GM18508 (cell line): ENCODE measurements at regions not wholly inside any gene's neighbourhood (a gene's known extent, or its start where the extent isn't known, plus 50 kb on each side); places are given as distances from the start of the nearest gene placed in this dataset.

Experiments
- ATAC-seq: cut with Tn5 transposase; IDR thresholded peaks from one replicate; pipeline ENCODE4 v1.9.1; 2021; ENCODE audit warnings: moderate number of reproducible peaks; ENCODE audit not compliant: insufficient read depth, unreplicated experiment

DNA sequence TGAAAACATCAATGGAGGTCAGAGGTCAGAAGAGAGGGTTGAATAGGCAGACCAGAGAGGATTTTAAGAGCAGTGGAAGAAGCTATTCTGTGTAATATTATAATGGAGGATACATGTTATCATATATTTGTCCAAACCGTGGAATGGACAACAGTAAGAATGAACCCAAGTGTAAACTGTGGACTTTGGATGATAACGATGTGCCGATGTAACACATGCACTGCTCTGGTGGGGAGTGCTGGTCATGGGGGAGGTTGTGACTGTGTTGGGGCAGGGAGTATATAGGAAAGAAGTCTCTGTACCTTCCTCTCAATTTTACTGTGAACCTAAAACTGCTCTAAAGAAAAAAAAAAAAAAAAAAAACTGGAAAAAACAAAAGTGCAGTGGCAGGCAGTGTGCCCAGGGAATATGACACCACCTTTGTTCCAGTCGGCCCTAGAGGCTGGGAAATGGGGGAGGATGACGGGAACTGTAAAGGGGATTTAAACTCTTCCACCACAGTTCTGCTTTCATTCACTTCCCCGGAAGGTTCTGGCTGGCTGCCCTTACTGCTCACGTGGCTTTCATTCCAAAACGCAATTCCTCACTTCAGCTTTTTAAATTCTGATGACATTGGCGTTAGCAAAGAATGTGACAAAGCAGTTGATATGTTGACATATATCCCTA is 113.7 kb upstream of the ANKRD1 start:
- no peak for ATAC-seq

DNA sequence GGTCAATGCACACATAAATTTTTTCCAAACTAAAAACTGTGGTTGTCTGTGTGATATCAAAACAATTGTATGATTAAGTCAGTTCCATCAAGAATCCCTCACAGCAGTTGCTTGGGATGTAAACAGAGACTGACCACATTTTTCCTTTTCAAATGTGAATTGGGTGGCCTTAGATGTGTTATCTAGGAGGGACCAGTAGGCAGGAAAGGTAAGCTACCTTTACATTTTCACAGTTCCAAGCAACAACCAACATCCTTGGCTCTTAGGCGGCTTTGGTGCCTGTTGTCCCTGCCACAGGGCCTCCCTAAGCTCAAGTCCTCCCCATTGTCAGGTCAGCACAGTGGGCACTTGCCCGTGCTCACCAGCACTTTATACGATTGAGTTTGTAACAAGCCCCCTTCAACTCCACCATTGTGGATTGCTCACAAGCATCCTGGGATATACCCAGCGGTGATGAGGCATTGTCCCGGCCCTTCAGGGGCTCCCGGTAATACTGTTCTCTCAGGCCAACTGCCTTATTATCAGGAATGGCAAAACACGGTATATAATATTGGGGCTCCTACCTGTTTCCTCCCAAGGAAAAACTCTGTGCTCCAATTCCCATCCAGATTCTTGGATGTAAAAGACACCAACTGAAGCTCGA is 114.9 kb upstream of the ANKRD1 start:
- ATAC-seq = no peak

- ATAC-seq = no peak
These were observed 116.0 kb upstream of the ANKRD1 start for GRCh38 chr10:91036807-91037411.

DNA sequence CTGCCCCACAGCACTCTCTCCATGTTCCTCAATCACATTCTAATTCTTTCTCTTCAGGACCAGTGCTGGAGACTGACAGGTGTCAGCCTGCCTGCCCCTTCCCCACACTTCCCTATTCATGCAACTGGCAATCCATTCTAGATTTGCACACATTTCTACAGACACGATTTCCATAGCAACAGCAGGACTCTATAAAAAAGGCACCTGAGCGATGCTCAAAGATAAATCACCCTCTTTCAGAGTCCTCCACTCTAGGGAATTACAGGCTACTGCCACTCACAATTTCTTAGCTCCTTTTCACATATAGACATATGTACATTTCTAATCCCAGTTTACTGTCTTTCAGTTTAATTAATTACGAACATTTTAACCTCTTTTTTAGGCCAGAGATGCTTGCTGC is 118.1 kb upstream of the ANKRD1 start:
- no peak for ATAC-seq

- ATAC-seq = no peak
These were observed 119.5 kb upstream of the ANKRD1 start for GRCh38 chr10:91040343-91040742.

DNA sequence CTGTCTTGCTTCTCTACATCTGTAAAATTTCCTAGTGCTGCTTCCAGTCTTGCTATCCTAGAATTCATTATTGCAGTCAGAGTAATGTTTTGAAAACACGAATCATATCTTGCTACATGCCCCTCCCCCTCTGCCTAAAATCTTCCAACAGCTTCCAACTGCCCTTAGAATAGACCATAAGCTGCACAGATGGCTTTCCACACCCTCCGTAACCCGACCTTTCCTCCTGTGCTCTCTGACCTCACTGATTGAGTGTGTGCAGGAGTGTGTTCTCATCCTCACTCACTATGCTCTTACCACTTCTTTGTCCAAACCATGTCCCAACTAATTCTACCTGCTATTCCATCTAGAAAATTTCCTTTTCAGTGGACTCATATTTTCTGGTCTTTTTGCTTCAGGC is 121.2 kb upstream of the ANKRD1 start:
- no peak for ATAC-seq

GRCh38 chr10:91043173-91043910 is 122.5 kb upstream of the ANKRD1 start:
- no peak for ATAC-seq

- ATAC-seq = no peak
These were observed 126.0 kb upstream of the ANKRD1 start for GRCh38 chr10:91046869-91047268.

GRCh38 chr10:91048380-91048779 is 127.5 kb upstream of the ANKRD1 start:
- no peak for ATAC-seq

DNA sequence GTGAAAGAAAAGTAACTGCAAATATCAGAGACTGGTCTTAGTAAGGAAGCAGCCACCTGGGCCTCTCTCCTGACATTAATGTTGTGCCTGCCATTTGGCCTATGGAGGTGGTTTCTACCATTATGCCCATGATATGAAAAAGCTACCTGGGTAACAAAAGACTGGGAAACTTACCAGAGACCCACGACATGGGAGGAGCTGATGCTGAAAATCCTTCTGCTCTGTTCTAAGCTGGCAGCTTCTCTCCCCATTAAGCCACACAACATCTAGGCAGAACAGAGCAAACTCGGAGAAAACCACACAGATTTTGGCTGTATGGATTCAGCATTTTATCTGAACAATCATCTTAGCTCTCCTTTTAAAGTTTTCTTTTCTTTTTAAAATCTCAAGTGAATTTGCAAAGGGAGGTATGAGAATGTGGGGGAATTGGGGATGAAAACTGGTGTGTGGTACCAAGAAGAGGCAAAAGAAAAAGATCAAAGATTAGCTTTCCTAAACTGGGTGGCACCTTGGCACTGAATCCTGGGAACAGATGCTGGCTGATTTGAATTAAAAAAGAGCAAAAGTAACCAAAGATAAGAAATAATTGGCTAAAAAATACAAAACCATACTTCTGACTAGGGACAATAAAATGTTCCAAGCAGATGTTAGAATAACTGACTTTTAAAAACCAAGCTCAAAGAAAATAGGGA is 128.6 kb upstream of the ANKRD1 start:
- no peak for ATAC-seq

DNA sequence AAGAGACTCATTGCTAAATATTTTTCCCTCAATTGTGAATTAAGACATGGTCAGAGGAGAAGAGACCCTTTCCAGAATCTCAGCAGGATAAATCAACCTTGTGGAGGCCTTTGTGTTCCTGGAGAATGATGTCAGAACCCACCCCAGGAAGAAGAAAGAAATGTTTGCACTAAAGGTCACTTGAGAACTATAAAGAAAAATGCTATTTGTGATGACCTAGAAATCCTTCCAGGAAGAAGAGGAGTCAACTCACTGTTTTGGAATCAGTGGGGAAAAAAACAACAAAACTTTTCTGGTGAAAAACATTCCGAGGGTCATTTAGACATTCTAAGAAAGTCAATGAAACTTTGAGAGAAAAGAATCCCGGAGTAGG is 129.1 kb upstream of the ANKRD1 start:
- ATAC-seq = no peak

- ATAC-seq = no peak
These were observed 129.6 kb upstream of the ANKRD1 start for GRCh38 chr10:91050371-91051034.

DNA sequence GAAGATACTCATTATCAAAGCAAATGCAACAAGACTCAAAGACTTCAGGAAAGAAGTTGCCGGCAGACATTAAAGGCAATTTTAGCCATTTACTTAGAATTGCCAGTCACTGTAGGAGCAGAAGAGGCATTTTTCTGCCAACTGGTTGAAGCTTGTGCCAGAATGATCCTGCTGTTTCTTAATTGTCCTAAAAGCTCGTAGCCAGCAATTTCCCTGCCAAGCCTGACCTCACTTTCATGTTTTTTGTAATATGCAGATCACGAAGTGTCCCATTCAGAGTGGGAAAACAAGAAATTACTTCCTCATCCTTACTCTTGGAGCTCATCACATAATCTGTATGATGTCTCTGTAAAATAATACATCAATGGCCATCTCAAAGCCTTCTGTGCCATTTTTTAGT is 130.9 kb upstream of the ANKRD1 start:
- ATAC-seq = no peak

DNA sequence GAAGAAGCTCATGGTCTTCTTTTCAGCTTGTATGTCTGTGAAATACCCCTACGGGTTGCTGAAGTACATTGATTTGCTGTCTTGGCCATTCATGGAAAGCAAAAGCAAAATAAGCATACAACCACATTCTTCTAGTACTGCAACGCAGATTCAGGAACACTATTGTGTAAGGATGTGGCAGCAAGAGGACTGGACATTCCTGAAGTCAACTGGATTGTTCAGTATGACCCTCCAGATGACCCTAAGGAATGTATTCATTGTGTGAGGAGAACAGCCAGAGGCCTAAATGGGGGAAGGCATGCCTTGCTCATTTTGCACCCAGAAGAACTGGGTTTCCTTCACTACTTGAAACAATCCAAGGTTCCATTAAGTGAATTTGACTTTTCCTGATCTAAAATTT is 133.4 kb upstream of the ANKRD1 start:
- ATAC-seq = no peak

DNA sequence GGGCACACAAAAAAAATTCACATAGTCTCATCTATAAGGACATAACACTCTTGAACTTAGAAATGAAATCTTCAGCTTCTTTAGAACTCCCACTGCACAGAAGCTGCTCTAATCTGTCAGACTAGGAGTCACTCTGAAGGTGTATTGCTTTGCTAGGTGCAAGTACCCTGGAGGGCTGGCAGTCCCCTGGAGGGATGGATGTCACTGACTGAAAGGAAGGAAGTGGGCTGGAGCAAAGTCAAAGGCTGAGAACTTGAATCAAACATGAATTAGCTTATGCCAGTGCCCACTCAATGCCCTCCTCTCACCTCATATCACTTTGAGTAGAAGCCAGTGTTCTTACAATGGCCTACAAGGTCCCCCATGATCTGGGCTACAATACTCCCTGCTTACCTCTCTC is 140.3 kb upstream of the ANKRD1 start:
- no peak for ATAC-seq

- ATAC-seq = no peak
These were observed 140.7 kb upstream of the ANKRD1 start for GRCh38 chr10:91061608-91062007.

DNA sequence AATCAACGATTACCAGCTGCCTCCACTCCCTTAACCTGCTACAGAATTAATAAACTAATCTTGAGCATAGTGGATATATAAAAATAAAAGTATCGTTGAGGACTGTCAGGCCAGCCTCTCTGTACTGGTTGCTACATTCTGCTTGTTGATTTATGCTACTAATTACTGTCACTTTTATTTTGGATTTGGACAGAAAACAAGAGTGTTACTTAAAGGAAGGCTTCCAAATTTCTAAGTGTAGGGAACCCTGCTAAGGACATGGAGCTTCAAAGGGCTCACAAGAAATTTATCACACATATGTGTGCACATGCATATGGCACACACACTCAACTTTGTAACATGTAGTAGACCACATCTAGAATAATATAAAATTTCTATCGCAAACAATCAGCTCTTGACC is 141.2 kb upstream of the ANKRD1 start:
- ATAC-seq = no peak

GRCh38 chr10:91071786-91072185 is 148.7 kb upstream of the PCGF5 start:
- ATAC-seq = no peak

- ATAC-seq = no peak
These were observed 147.0 kb upstream of the PCGF5 start for GRCh38 chr10:91073286-91073979.
